Activated naive CD8-positive, alpha-beta T cell (primary cell): ENCODE measurements at regions not wholly inside any gene's neighbourhood (a gene's known extent, or its start where the extent isn't known, plus 50 kb on each side); places are given as distances from the start of the nearest gene placed in this dataset.
"Not testable (repeated sequence)": the region's sequence is repeated elsewhere in the genome, so short reads cannot be mapped to it uniquely, and the experiment has no call there.

ENCODE experiments used
- H3K27ac Mint-ChIP-seq: one replicate; pipeline ENCODE4 v1.8.0; 2021; ENCODE audit warnings: mixed read lengths
- H3K27me3 Mint-ChIP-seq: one replicate; pipeline ENCODE4 v1.8.0; 2021; ENCODE audit warnings: mixed read lengths
- H3K36me3 Mint-ChIP-seq: one replicate; pipeline ENCODE4 v1.8.0; 2021; ENCODE audit warnings: mixed read lengths
- H3K4me1 Mint-ChIP-seq: one replicate; pipeline ENCODE4 v1.8.0; 2021; ENCODE audit warnings: low read depth, mixed read lengths
- H3K4me3 Mint-ChIP-seq: one replicate; pipeline ENCODE4 v1.8.0; 2021; ENCODE audit warnings: mild to moderate bottlenecking, mixed read lengths
- H3K9me3 Mint-ChIP-seq: one replicate; pipeline ENCODE4 v1.8.0; 2021; ENCODE audit warnings: low read depth, mixed read lengths

GRCh38 chr15:96629511-96629910 lies 299.0 kb downstream of the NR2F2 start:
- no peak overlapping the region for H3K4me3 Mint-ChIP-seq
- H3K27ac Mint-ChIP-seq = no peak overlapping the region
- H3K9me3 Mint-ChIP-seq = peaks cover 5% of the 10 kb centered on the region
- no peaks in the 10 kb centered on the region for H3K36me3 Mint-ChIP-seq
- no peaks in the 10 kb centered on the region for H3K4me1 Mint-ChIP-seq
- H3K27me3 Mint-ChIP-seq = peaks cover 3% of the 10 kb centered on the region

GRCh38 chr15:96638793-96639192 lies 308.3 kb downstream of the NR2F2 start:
- H3K36me3 Mint-ChIP-seq = no peaks in the 10 kb centered on the region
- H3K27ac Mint-ChIP-seq = no peak overlapping the region
- H3K9me3 Mint-ChIP-seq = no peaks in the 10 kb centered on the region
- no peaks in the 10 kb centered on the region for H3K27me3 Mint-ChIP-seq
- no peaks in the 10 kb centered on the region for H3K4me1 Mint-ChIP-seq
- no peak overlapping the region for H3K4me3 Mint-ChIP-seq

- Mint-ChIP-seq H3K4me1 (no peaks in the 10 kb centered on the region), H3K36me3 (no peaks in the 10 kb centered on the region), H3K4me3 (no peak overlapping the region), H3K9me3 (no peaks in the 10 kb centered on the region), H3K27ac (no peak overlapping the region), H3K27me3 (no peaks in the 10 kb centered on the region)
Measured at GRCh38 chr15:96645796-96646195, 315.3 kb downstream of the NR2F2 start.

- no peaks in the 10 kb centered on the region for H3K36me3 Mint-ChIP-seq
- no peaks in the 10 kb centered on the region for H3K4me1 Mint-ChIP-seq
- H3K27ac Mint-ChIP-seq = no peak overlapping the region
- no peaks in the 10 kb centered on the region for H3K27me3 Mint-ChIP-seq
- H3K9me3 Mint-ChIP-seq = no peaks in the 10 kb centered on the region
- no peak overlapping the region for H3K4me3 Mint-ChIP-seq
Measured at GRCh38 chr15:96648866-96649265, 318.4 kb downstream of the NR2F2 start.

GRCh38 chr15:96657096-96657495 lies 326.6 kb downstream of the NR2F2 start:
- Mint-ChIP-seq H3K27ac (no peak overlapping the region), H3K4me1 (no peaks in the 10 kb centered on the region), H3K9me3 (peaks cover 3% of the 10 kb centered on the region)

GRCh38 chr15:96666979-96667378 lies 336.5 kb downstream of the NR2F2 start:
- H3K4me1 Mint-ChIP-seq, H3K27me3 Mint-ChIP-seq, H3K27ac Mint-ChIP-seq, H3K4me3 Mint-ChIP-seq, H3K36me3 Mint-ChIP-seq, H3K9me3 Mint-ChIP-seq: not testable (repeated sequence)

More at GRCh38 chr15:96657096-96657495, 326.6 kb downstream of the NR2F2 start:
- no peaks in the 10 kb centered on the region for H3K36me3 Mint-ChIP-seq
- no peak overlapping the region for H3K4me3 Mint-ChIP-seq
- H3K27me3 Mint-ChIP-seq = peaks cover 6% of the 10 kb centered on the region

- Mint-ChIP-seq H3K36me3 (no peaks in the 10 kb centered on the region), H3K4me1 (no peaks in the 10 kb centered on the region), H3K9me3 (no peaks in the 10 kb centered on the region), H3K4me3 (no peak overlapping the region), H3K27me3 (no peaks in the 10 kb centered on the region), H3K27ac (no peak overlapping the region)
Measured at GRCh38 chr15:96670389-96670788, 339.9 kb downstream of the NR2F2 start.

GRCh38 chr15:96672629-96673028 lies 342.1 kb downstream of the NR2F2 start:
- H3K36me3 Mint-ChIP-seq = no peaks in the 10 kb centered on the region
- no peak overlapping the region for H3K27ac Mint-ChIP-seq
- no peaks in the 10 kb centered on the region for H3K27me3 Mint-ChIP-seq
- no peaks in the 10 kb centered on the region for H3K4me1 Mint-ChIP-seq
- no peak overlapping the region for H3K4me3 Mint-ChIP-seq
- no peaks in the 10 kb centered on the region for H3K9me3 Mint-ChIP-seq

- Mint-ChIP-seq H3K4me1 (no peaks in the 10 kb centered on the region), H3K27me3 (peaks cover 1% of the 10 kb centered on the region), H3K9me3 (no peaks in the 10 kb centered on the region), H3K4me3 (no peak overlapping the region), H3K27ac (no peak overlapping the region), H3K36me3 (no peaks in the 10 kb centered on the region)
Measured at GRCh38 chr15:96678386-96678785, 347.9 kb downstream of the NR2F2 start.

- H3K27ac Mint-ChIP-seq = no peak overlapping the region
- H3K4me1 Mint-ChIP-seq = no peaks in the 10 kb centered on the region
- no peak overlapping the region for H3K4me3 Mint-ChIP-seq
- H3K27me3 Mint-ChIP-seq = no peaks in the 10 kb centered on the region
- H3K9me3 Mint-ChIP-seq = no peaks in the 10 kb centered on the region
- H3K36me3 Mint-ChIP-seq = no peaks in the 10 kb centered on the region
Measured at GRCh38 chr15:96687388-96688107, 357.0 kb downstream of the NR2F2 start.

- Mint-ChIP-seq H3K27ac (no peak overlapping the region), H3K4me1 (no peaks in the 10 kb centered on the region), H3K4me3 (no peak overlapping the region), H3K27me3 (no peaks in the 10 kb centered on the region), H3K36me3 (no peaks in the 10 kb centered on the region), H3K9me3 (no peaks in the 10 kb centered on the region)
Measured at GRCh38 chr15:96690733-96691132, 360.2 kb downstream of the NR2F2 start.

- H3K36me3 Mint-ChIP-seq = no peaks in the 10 kb centered on the region
- H3K27ac Mint-ChIP-seq = no peak overlapping the region
- no peaks in the 10 kb centered on the region for H3K9me3 Mint-ChIP-seq
- no peak overlapping the region for H3K4me3 Mint-ChIP-seq
- no peaks in the 10 kb centered on the region for H3K27me3 Mint-ChIP-seq
- H3K4me1 Mint-ChIP-seq = no peaks in the 10 kb centered on the region
Measured at GRCh38 chr15:96692826-96693225, 362.3 kb downstream of the NR2F2 start.

GRCh38 chr15:96693515-96693914 lies 363.0 kb downstream of the NR2F2 start:
- no peaks in the 10 kb centered on the region for H3K27me3 Mint-ChIP-seq
- no peak overlapping the region for H3K4me3 Mint-ChIP-seq
- no peaks in the 10 kb centered on the region for H3K4me1 Mint-ChIP-seq
- H3K36me3 Mint-ChIP-seq = no peaks in the 10 kb centered on the region
- H3K27ac Mint-ChIP-seq = no peak overlapping the region
- no peaks in the 10 kb centered on the region for H3K9me3 Mint-ChIP-seq

GRCh38 chr15:96693990-96694517 lies 363.6 kb downstream of the NR2F2 start:
- H3K9me3 Mint-ChIP-seq = no peaks in the 10 kb centered on the region
- no peak overlapping the region for H3K4me3 Mint-ChIP-seq
- H3K27me3 Mint-ChIP-seq = no peaks in the 10 kb centered on the region
- no peaks in the 10 kb centered on the region for H3K4me1 Mint-ChIP-seq
- H3K27ac Mint-ChIP-seq = no peak overlapping the region
- H3K36me3 Mint-ChIP-seq = no peaks in the 10 kb centered on the region

- Mint-ChIP-seq H3K27ac (no peak overlapping the region), H3K4me1 (no peaks in the 10 kb centered on the region), H3K27me3 (no peaks in the 10 kb centered on the region), H3K4me3 (no peak overlapping the region), H3K36me3 (no peaks in the 10 kb centered on the region), H3K9me3 (no peaks in the 10 kb centered on the region)
Measured at GRCh38 chr15:96695426-96695825, 364.9 kb downstream of the NR2F2 start.

- Mint-ChIP-seq H3K4me1 (no peaks in the 10 kb centered on the region), H3K4me3 (no peak overlapping the region), H3K36me3 (no peaks in the 10 kb centered on the region), H3K27ac (no peak overlapping the region), H3K9me3 (no peaks in the 10 kb centered on the region), H3K27me3 (no peaks in the 10 kb centered on the region)
Measured at GRCh38 chr15:96699871-96700401, 369.4 kb downstream of the NR2F2 start.
